Tibial artery (tissue), 4 donors: ENCODE measurements at regions not wholly inside any gene's neighbourhood (a gene's known extent, or its start where the extent isn't known, plus 50 kb on each side); places are given as distances from the start of the nearest gene placed in this dataset.

Source experiments
- DNase-seq, 2 donors: peaks; one replicate each; pipeline ENCODE4 v3.0.0-alpha.2; 2019
- H3K27ac ChIP-seq, 2 donors: fragments of 200-600 bp; sonication (generic) in 1 of 2; 1 replicate in 1 of 2; 2 replicates in 1 of 2; pipeline ENCODE4 v1.5.1; 2018 to 2019; ENCODE audit warnings: mild to moderate bottlenecking in 1 of 2
- H3K27me3 ChIP-seq, 2 donors: fragments of 200-600 bp; sonication (generic) in 1 of 2; one replicate each; pipeline versions ENCODE4 v1.5.1 to v1.6.0; 2016 to 2019
- H3K36me3 ChIP-seq, 3 donors: fragments of 200-600 bp; sonication (generic) in 2 of 3; one replicate each; pipeline ENCODE4 v1.5.1; 2016 to 2019; ENCODE audit warnings: mild to moderate bottlenecking in 2 of 3
- H3K4me1 ChIP-seq, 4 donors: fragments of 200-600 bp; sonication (generic) in 2 of 4; 1 replicate in 3 of 4; 2 replicates in 1 of 4; pipeline ENCODE4 v1.5.1; 2016 to 2019
- H3K4me3 ChIP-seq, 2 donors: fragments of 200-600 bp; sonication (generic) in 1 of 2; 1 replicate in 1 of 2; 2 replicates in 1 of 2; pipeline ENCODE4 v1.5.1; 2018 to 2019; ENCODE audit warnings: mild to moderate bottlenecking in 2 of 2
- H3K9me3 ChIP-seq, 3 donors: fragments of 200-600 bp; sonication (generic) in 1 of 3; one replicate each; pipeline ENCODE4 v1.5.1; 2016 to 2019
- intact Hi-C: fragments of 100-400 bp; cut with DNase I; formaldehyde crosslinking; loops from one replicate; pipeline ENCODE4 v1.15.0; 2023; ENCODE audit warnings: low total_unique reads
- TF ChIP-seq, protein P1 (sequence below), 2 experiments: fragments of 200-600 bp in 1 of 2; fragments of 450-650 bp in 1 of 2; IDR thresholded peaks; one replicate each; pipeline ENCODE4 v1.5.1; 2017 to 2019; ENCODE audit warnings: antibody characterized with exemption in 2 of 2, mild to moderate bottlenecking in 1 of 2, moderate library complexity in 1 of 2

DNA sequence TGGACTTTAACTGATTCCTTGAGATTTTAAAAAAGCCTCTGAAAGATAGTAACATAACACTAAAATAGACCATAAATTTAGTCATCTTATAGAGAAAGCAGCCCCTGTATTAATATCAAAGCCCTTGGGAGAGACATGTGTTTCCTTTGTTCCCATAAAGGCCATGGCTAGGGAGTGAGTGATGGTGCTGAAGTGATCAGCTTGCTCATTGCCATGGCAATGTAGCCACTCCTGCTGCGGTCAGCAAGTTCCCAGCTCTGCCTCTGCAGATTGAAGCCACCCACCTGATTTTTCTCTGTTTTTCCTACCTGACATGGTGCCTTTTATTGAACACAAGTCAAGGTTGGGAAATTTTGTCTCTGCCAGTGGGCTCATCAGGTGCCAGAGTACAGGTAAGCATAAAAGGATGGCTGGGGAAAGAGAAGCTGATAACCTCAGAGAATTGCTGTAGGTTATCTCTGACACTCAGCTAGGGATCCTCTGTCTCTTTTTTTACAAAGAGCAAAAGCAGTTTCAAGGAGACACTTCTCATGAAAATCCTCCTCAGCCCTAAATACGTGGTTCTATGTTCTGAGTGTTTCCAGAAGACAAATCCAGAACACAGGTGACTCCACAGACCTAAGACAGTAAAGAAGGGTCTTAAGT is 296.3 kb upstream of the NMUR2 start:
- no peak for DNase-seq
- TF ChIP-seq, protein P1, sequence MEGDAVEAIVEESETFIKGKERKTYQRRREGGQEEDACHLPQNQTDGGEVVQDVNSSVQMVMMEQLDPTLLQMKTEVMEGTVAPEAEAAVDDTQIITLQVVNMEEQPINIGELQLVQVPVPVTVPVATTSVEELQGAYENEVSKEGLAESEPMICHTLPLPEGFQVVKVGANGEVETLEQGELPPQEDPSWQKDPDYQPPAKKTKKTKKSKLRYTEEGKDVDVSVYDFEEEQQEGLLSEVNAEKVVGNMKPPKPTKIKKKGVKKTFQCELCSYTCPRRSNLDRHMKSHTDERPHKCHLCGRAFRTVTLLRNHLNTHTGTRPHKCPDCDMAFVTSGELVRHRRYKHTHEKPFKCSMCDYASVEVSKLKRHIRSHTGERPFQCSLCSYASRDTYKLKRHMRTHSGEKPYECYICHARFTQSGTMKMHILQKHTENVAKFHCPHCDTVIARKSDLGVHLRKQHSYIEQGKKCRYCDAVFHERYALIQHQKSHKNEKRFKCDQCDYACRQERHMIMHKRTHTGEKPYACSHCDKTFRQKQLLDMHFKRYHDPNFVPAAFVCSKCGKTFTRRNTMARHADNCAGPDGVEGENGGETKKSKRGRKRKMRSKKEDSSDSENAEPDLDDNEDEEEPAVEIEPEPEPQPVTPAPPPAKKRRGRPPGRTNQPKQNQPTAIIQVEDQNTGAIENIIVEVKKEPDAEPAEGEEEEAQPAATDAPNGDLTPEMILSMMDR (IDR thresholded peaks at IDR 0.05) = no peak

GRCh38 chr5:152704286-152704685 is 299.2 kb upstream of the NMUR2 start:
- H3K9me3 ChIP-seq = peaks cover 0 to 7% (median 0%) of the 10 kb centered on the region in 3 donors

More for the DNA sequence above, 296.3 kb upstream of the NMUR2 start:
- Histone ChIP-seq H3K4me1 (no peaks in the 10 kb centered on the region), H3K4me3 (no peak overlapping the region), H3K27me3 (no peaks in the 10 kb centered on the region), H3K27ac (no peak overlapping the region), H3K36me3 (no peaks in the 10 kb centered on the region), H3K9me3 (peaks cover 0 to 7% (median 0%) of the 10 kb centered on the region in 3 donors)
- intact Hi-C loops = no loop called here

GRCh38 chr5:152711801-152712388 is 306.8 kb upstream of the NMUR2 start:
- H3K27me3 ChIP-seq = no peaks in the 10 kb centered on the region
- H3K4me1 ChIP-seq = peaks cover 0 to 18% (median 0%) of the 10 kb centered on the region in 4 donors
- no peak for DNase-seq
- no peaks in the 10 kb centered on the region for H3K9me3 ChIP-seq
- H3K36me3 ChIP-seq = no peaks in the 10 kb centered on the region
- no peak overlapping the region for H3K4me3 ChIP-seq
- H3K27ac ChIP-seq = no peak overlapping the region
- intact Hi-C loops = no loop called here
- TF ChIP-seq, protein P1 (IDR thresholded peaks at IDR 0.05) = no peak

More at GRCh38 chr5:152704286-152704685, 299.2 kb upstream of the NMUR2 start:
- no peaks in the 10 kb centered on the region for H3K36me3 ChIP-seq
- TF ChIP-seq, protein P1 (IDR thresholded peaks at IDR 0.05) = no peak
- DNase-seq = no peak
- intact Hi-C loops = no loop called here
- no peak overlapping the region for H3K27ac ChIP-seq
- no peaks in the 10 kb centered on the region for H3K4me1 ChIP-seq
- no peak overlapping the region for H3K4me3 ChIP-seq
- H3K27me3 ChIP-seq = no peaks in the 10 kb centered on the region

DNA sequence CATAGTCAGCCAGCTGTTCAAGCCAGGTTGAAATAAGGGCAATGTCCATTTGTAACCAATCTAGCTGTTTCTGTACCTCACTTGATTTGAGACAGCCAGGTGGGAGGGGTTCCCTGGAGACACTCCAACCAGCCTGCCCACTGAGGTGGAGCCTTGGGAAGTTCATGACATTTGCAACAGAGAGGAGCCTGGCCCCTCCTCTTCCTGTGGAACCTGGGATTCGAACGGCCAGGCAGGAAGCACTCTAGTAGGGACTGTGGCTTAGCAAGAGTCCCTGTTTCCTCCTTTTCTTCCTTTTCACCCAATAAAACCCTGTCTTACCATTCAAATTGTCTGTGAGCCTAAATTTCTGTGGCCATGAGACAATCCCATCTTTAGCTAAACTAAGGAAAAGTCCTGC is 312.3 kb upstream of the NMUR2 start:
- intact Hi-C loops = no loop called here
- TF ChIP-seq, protein P1 (IDR thresholded peaks at IDR 0.05) = no peak

GRCh38 chr5:152723482-152723881 is 318.4 kb upstream of the NMUR2 start:
- no peak overlapping the region for H3K27ac ChIP-seq
- DNase-seq = no peak
- peaks cover 0 to 5% (median 0%) of the 10 kb centered on the region in 3 donors for H3K36me3 ChIP-seq
- no peaks in the 10 kb centered on the region for H3K4me1 ChIP-seq
- H3K9me3 ChIP-seq = peaks cover 3 to 38% (median 15%) of the 10 kb centered on the region in 3 donors
- intact Hi-C loops = no loop called here
- no peak overlapping the region for H3K4me3 ChIP-seq
- TF ChIP-seq, protein P1 (IDR thresholded peaks at IDR 0.05) = no peak
- H3K27me3 ChIP-seq = no peaks in the 10 kb centered on the region

More for the DNA sequence above, 312.3 kb upstream of the NMUR2 start:
- Histone ChIP-seq H3K4me1 (peaks cover 0 to 10% (median 0%) of the 10 kb centered on the region in 4 donors), H3K4me3 (no peak overlapping the region), H3K9me3 (peaks cover 3 to 25% (median 5%) of the 10 kb centered on the region in 3 donors), H3K27me3 (no peaks in the 10 kb centered on the region), H3K27ac (no peak overlapping the region), H3K36me3 (peaks cover 0 to 5% (median 0%) of the 10 kb centered on the region in 3 donors)
- DNase-seq = no peak
